Fibroblast of the conjunctiva (primary cell): ENCODE measurements at regions not wholly inside any gene's neighbourhood (a gene's known extent, or its start where the extent isn't known, plus 50 kb on each side); places are given as distances from the start of the nearest gene placed in this dataset.
A peak's percentile ranks its signal among the peaks of the same experiment; 100 is the strongest.

ENCODE experiments used
- DNase-seq: peaks from one replicate; pipeline ENCODE4 v3.0.0-alpha.2; 2010; ENCODE audit warnings: low read depth

DNA sequence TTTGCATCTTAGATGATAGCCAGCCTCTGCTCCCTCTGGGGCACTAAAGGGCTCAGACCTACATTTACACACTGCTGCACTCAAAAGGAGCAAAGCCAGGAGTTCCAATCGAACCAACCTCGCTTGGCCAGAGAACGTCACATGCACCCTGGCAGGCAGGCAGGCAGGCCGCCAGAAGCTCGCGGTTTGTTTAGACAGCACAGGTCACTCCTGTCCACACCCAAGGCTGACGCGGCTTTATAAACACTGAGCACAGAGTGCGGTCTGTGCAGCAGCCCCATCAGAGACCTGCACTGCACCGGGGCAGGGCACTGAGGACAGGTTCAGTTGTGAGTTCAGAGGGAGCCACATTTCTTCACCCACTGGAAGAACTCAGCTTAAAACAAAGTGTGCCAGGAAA lies 143.9 kb downstream of the BCOR start:
- DNase-seq = peak; percentile 4

DNA sequence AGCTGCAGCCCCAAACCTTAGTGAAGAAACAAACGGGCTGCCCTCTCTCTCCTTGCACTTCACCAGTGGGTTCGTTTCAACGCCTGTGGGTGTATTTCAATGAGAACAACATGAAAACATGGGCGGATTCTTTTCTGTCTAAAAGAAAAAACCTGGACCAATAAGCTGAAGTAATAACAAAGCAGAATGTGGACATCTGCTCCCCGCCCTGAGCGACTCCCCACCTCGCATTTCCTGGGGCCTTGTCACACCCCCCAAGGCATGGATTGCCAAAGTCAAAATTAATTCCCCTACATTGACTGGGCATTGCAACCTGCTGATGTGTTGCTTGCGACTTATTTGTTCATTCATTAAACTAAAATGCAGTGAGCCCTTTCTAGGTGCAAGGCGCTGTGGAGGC lies 142.9 kb downstream of the BCOR start:
- no peak for DNase-seq

DNA sequence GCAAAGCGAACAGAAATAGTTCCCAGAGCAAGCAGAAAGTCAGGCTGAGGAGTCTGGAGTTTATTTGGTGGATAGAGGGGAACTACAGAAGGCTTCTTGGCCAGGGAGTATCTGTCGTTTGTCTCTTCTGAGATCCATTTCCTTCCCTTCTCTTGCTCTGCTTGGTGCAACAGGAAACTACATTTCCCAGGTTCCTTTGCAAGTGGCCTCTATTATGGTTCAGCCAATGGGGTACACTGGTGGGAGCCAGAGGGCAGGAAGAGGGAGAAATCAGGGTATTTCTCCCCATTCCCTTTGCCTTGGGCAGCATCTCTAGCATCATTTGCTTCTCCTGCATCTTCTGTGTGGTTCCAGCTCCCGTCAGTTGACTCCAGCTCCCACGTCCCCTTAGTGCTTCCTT lies 142.1 kb downstream of the BCOR start:
- no peak for DNase-seq

DNA sequence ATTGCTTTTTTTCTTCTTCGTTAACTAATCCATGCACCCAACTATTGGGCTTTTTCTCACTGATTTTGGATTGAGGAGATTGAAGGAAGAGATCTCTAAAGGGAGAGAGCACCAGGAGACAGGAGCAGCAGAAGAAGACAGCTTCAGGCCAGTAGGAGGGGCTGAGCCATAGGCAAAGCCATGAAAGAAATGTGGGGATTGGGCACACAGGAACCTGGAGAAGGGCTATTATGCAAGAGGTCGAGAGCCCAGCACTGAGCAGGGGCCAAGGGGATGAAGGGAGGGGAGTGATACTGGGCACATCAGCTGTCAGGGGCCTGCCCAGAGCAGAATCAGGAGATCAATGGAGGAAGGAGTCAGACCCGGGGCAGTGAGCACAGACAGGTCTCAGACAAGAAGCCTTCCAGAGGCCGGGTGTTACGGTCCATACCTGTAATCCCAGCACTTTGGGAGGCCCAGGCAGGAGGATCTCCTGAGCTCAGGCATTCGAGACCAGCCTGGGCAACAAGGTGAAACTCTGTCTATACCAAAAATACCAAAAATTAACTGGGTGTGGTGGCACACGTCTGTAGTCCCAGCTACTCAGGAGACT lies 140.9 kb downstream of the BCOR start:
- DNase-seq = no peak

DNA sequence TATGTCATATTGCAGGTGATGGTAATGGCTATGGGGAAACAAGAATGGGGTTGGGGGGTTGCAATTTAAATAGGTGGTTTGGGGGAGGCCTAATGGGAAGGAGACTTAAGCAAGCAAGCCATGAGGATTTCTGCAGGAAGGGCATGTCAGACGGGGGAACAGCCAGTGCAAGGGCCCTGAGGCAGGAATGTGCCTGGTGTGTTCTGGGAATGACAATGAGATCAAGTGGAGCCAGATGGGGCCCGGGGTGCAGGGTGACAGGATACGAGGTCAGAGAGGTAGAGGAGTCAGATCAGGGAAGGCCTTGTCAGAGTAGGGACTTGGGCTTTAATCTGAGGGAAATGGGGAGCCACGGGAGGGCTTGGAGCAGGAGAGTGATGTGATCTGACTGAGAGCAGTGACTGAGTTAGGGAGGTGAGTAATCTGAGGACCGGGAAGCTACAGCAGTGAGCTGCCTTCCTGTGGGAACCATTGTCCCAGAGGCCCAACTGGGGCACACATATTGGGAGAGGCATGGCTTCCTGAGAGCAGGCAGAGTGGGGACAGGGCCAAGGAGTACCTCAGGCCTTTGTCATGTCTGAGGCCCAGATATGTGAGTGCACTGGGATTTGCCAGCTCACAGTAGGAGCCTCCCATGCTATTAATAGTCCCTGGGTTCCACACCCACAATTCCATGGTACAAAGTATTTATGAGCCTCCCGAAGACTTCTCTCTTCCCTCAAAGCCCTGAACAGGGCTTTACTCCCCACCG lies 139.8 kb downstream of the BCOR start:
- no peak for DNase-seq

DNA sequence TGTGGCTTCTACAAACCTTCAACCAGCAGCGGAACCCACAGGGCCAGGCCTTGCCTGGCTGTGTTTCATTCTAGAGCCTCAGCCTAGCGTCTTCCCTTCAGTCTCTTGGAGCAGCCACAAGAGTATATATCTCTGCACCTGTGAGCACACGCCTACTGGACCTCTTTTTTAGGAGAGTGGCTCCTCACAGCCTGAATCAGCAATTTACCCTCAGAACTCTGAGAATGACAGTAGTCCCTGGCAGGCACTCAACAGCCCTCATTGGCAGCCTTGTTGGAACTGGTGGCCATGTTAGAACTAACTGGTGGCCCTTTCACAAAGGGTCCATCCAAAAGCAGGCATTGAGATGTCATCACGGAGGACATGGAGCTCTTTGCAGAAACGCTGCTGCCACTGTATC lies 138.9 kb downstream of the BCOR start:
- DNase-seq = no peak

DNA sequence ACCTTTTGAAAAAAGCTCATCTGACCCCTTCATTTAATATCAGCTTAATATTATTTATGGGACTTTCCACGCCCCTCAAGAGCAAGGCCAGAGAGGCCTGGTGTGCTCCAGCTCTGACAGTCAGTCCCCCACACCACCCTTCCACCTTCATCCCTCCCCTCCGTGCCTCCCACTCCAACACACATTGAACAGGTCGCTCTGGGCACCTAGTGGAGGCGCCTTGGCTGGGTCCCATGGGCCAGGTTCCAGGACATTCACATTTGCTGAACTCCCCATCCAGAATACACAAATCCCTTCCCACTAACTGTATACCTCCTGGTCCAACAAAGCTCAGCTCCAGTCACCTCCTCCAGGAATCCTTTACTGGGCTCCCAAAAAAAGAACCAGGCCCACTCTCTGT lies 137.5 kb downstream of the BCOR start:
- DNase-seq = no peak

DNA sequence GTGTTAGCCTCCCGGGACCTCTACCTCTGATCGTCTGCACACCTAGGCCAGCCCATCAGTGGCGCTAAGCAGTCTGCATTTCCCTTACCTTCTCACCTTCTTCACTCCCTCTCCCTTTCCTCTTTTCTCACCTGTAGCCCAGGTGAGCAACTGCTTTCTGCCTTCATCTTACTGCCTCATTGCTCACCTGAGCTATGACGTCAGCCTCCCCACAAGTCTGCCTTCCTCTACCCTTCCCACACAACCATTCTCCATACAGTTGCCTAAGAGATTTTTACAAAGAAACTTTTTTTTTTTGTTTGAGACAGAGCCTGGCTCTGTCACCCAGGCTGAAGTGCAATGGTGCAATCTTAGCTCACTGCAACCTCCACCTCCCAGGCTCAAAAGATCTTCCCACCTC lies 136.3 kb downstream of the BCOR start:
- DNase-seq = no peak

DNA sequence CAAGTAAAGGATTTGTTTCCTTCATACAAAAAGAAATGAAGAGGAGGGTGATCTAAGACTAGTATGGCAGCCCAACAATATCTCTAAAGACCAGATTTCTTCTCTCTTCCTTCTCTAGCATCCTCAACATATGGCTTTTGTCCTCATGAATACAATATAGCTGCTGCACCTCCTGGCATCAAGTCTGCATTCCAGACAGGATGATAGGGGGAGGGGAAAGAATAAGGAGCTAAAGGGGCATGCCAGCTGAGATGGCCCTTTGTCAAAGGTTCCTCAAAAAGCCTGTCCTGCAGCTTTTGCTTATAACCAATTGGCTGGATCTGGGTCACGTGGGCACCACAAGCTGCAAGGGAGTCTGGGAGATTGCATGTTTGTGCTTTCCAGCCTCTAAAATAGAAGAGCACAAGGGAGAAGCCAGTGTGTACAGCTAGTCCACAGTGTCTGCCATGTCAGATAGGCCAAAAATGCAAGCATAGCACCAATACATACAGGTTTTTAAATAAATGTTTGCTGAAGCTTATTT lies 132.6 kb downstream of the BCOR start:
- no peak for DNase-seq

DNA sequence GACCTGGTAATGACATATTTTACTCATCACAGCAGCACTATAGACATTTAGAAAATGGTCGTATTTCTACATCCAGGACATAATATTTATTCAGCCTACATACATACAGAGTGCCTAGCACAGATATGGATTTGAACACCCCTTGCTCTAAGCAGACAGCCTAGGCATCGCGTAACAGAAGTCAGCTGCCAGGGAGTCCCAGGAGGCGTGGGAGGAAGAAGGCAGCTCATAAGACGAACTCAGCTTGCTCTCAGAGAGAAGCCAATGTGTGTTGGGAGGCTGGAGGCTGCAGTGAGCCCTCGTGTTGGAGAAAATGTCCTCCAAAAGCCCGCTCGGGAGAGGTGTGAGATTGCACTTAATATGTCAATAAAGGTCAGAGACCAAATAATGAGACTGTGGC lies 131.6 kb downstream of the BCOR start:
- no peak for DNase-seq

DNA sequence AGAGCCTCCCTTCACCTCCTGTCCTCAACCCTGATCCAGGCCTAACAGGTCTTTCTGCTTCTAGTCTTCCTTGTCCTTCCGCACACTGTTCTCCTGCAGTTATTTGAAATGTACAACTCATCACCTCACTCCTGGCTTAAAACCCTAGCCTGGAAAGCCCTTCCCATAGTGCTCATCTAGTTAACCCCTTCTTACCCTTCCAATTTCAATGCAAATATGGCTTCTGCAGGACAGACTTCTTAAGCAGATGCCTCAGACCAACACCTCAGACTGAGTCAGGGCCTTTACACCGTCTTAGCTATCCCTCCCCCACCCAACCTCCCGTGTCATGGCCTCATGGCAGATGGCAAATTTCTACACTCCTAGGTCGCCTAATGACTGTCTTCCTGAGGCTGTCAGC lies 130.4 kb downstream of the BCOR start:
- DNase-seq = no peak

DNA sequence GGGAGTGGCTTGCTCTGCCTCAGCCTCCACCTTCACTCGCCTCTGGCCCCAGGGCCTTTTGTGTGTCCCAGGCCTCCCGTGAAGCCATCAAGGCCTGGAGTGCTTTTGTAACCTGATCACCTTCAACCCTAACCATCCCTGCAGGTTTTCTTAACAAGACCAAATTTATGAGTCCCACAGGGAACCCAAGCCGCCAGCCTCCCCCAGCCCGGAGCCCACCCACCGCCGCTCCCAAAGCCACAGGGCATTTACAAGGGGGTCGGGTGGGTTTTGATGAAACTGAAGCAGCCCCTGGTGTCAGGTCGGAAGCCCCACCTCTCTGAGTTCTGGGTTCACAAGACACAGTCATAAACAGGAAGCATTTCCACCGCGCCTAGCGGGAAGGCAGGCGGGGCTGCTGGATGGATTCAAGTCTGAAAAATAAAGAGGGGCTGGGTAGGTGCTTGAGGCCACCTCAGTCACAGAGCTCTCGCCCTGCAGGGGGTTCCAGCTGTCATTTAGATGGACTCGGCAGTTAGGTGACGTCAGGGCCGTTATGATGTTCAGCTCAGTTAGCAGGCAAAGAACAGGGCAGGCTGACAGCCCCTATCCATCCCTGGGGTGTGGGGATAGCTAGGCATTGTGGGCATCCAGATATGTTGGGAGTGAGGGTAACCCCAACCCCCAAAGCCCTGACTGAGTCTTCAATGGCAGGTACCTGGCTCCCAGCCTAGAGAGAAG lies 128.5 kb downstream of the BCOR start:
- DNase-seq = no peak

DNA sequence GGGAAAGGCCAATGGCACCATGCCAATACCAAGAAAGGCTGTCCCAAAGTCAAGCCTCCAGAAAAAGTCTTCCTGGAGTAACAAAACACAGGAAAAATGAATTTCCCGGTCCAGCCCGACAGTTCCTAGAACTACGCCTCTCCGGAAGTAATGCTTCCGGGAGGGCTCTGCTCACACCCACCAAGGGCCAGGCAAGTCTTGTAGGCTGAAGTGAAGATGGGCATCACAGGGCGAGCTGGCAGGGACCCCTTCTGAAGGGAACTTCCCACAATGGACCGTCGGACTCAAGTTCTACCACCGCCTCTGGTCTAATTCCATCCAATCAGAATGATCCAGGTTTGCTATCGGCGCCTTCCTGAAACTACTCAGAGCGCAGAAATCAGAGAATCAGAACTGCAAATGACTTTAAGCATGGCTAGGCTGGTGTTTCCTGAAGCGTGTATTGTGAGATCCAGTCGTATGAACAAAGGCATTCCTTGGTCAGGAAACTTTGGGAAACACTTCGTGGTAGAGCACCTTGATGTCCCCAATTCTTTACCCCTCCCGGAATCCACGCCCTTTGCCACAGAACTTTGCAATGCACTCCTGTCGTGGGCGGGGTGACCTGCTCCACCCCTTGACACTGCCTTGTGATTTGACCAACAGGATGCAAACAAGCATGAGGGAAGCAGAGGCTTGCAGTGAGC lies 127.8 kb downstream of the BCOR start:
- no peak for DNase-seq

DNA sequence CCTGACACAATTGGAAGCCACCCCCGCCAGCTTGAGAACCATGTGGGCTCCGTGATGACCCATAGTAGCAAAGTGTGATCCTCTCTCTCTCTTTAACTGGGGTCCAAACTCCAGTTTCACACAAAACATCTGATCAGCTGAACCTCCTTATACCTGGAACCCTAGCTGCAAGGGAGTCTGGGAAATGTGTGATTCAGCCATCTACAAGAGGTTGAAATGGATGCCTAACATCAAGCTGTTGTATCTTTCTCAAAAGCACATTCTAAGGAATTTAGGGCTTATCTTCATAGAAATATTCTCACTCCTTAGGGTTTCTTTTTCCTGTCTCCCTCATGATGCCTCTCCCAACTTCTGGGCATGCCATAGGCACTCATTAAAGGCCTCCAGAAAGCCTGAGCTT lies 126.0 kb downstream of the BCOR start:
- DNase-seq = no peak

DNA sequence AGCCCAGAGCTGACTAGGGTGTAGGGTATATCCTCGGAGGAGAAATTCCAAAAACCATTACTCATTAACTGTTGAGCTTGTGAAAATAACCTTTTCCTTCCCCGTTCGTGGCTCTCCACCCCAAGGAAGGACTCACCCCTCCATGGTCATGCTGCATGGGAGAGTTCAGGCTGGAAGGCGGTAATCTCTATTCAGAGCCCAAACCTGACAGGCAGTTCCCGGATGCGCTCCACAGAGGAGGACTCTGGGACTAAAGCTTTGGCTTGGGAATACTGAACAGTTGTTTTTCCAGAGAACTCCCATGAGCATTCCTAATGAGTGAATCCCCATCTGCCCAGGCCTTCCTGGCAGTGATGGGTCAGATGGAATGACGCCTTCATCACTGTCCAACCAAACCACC lies 125.4 kb downstream of the BCOR start:
- DNase-seq = no peak

DNA sequence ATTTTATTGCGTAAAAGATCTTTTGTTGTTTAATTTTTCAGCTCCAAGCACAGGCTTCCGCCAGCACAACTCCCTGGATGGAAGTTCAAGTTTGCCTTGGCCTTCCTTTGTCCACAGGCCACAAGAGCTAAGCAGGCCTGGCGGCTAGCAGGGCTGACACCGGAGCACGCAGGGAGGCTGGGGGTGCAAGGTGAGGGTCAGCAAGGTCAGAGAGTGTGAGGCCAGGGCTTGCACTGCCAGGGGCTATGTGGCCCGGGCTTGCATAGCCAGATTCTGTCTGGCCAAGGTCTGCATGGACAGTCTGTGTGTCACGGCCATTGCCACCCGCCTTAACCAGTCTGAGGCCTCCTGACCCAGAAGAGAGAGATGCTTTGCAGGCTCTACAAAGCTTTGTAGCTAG lies 123.9 kb downstream of the BCOR start:
- no peak for DNase-seq

DNA sequence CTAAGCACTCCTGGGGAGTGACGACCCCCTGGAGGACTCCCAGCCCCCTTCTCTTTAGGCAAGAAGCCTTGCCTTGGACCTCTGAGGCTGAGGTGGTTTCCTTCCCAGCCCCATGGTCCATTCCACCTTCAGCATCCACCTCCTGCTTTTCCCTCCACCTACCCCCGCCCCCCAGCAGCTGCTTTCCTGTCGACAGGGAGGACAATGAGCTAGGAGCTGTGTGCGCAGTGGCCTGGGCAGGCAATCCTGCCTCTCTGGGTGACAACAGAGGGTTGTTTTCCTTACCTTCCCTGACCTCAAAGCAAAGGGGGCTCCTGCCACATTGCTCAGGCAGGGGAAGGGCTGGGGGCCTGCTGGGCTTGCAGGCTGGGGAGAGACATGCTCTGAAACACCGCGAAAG lies 123.5 kb downstream of the BCOR start:
- no peak for DNase-seq

DNA sequence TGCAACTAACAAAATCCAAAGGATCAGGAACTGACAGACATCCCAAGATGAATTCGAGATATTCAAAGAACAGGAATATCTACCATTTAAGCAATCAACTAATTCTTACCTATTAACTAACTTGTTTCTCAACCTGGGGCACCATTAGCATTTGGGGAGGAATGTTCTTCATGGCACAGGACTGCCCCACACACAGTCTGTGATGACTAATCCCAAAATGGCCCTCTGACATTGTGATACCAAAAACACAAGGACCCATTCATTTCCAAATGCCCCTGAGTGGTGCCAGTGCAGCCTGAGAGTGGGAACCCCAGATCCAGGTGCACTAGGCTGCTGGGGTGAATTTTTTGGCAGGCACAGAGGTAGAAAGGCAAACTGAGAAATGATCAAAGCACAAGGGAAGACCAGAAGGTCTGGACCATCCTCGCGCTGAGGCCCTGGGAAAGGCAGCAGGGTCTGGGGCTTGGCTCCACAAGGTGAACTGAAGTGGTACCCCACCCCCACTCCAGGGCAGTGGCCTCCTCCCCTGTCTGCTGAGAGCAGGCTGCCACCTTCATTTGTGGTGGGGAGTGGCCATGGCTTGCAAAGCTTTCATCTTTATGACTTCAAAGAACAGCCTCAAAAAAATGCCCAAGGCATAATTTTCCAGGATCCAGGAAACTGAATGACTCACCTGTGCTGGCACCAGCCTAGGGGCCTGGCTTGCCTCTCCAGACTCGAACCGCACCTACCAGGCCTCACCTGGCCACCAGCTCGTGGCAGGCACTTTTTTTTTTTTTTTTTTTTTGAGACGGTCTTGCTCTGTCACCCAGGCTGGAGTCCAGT lies 122.4 kb downstream of the BCOR start:
- DNase-seq = no peak

DNA sequence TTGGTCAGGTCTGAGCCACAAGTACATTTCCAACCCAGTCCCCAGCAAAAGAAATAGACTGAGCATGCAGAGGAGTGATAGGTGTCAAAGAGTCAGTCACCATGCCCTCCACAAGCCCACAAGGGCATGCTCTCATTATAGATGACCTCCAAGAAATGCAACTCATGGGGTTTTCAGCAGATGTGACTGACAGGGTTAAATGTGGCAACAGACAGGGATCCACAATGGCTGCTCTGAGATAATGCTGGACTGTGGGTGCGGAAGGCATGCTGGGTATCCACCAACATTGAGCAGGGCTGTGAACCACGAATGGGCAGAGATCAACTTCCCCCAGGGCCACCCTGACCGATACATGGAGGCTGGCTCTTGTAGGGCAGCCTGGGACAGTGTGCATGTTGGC lies 115.8 kb downstream of the BCOR start:
- DNase-seq = no peak

DNA sequence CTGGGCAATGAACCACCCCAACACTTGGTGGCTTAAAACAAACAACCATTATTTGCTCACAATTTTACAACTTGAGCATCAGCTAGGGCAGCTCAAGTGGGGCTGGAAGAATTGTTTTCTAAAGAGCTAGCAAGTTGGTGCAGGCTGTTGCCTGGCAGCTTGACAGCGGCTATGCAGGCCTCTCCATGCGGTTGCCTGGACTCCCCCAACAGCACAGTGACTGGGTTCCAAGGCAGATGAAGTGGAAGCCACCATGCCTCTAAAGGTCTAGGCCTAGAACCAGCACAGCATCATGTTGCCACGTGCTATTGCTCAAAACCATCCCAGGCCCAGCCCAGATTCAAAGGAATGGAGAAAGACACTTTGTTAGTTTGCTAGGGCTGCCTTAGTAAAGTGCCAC lies 114.8 kb downstream of the BCOR start:
- DNase-seq = no peak

DNA sequence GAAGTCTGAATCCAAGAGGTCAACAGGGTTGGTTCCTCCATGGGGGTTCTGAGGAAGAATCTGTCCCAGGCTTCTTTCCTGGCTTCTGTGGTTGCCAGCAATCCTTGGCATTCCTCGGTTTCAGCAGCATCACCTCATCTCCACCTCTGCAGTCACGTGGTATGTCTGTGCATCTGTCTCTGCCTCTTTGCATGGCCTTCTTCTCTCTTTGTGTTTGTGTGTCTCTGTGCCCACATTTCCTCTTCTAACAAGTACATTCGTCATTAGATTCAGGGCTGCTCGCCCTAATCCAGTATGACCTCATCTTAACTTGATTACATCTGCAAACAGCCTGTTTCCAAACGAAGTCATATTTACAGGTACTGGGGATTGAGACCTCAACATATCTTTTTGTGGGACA lies 114.0 kb downstream of the BCOR start:
- no peak for DNase-seq
